M059J (cell line): ENCODE measurements at regions not wholly inside any gene's neighbourhood (a gene's known extent, or its start where the extent isn't known, plus 50 kb on each side); places are given as distances from the start of the nearest gene placed in this dataset.
"Not testable (repeated sequence)": the region's sequence is repeated elsewhere in the genome, so short reads cannot be mapped to it uniquely, and the experiment has no call there.

Experiments
- DNase-seq: peaks from one replicate; pipeline ENCODE4 v3.0.0-alpha.2; 2012; ENCODE audit warnings: low read depth

DNA sequence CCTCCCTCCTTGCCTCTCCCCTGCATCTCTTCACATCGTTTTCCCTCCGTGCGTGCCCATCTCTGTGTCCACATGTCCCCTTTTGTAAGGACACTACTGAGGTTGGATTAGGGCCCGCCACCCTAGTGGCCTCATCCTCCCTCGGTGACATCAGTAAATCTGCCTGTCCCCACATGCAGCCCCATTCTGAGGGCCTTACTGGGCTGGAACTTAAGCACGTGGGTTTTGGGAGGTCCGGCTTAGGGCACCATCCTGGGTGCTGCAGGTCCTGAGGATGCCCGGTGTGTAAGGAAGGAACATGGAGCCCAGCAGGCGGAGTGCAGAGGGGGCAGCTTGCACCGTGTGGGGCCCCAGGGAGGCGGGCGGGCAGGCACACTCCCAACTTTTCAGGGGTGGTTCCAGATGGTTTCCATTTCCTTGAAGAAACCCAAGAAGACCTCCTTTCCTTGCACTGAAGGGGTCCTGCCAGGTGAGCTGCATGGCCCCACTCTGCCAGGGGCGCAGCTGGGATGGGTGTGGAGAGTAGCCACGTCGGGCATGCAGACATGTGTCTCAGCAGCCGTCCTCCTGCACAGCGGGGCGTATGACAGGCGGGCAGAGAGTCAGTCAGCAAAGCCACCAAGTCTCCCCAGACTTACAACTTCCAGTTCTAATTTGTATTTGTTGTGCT lies 329.9 kb downstream of the QKI start:
- no peak for DNase-seq

DNA sequence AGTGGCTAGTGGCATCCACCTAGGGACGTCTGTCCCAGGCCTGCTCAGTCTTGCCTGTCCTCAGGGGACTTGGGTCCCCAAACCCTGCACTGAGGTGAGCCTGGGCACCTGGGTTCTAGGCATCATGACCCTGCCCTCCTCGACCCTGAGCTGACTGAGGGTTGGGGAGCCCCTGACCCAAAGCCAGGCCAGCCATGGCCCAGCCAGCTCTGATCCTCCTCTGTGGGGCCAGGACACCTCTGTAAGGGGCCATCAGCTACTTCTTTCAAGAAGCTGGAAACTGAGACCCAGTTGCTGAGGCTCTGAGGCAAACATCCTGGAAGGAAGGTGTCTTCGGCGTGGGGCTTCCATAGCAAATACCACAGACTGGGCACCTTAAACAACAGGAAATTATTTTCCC lies 329.3 kb downstream of the QKI start:
- no peak for DNase-seq

DNA sequence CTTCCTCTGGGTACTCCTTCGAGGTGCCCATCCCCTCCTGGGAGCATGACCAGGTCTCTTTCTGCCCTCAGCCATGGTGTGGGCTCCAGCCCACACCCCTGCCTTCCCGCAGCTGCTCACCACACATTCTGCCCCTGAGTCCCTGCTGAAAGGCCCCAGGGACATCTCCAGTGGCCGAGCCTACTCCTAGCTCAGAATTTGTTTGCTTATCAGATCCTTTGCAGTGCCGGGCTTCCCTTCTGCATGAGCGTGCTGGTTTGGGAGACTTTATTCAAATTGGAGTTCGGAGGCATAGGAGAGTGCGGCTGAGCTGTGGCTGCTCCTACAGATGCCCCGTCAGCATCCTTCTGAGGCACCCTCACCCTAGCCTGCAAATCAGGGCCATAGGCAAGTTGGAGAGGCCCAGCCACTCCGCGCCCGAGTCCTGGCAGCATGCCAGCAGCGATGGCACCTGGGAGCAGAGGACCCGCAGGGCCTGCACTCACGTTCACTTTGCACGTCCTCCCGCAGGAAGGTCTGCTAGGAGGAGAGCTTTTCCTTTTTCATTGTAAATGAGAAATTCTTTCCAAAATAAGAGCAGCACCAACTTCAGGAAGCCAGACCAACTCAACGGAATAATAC lies 327.3 kb downstream of the QKI start:
- DNase-seq: no peak

GRCh38 chr6:163741342-163741741 lies 326.8 kb downstream of the QKI start:
- DNase-seq: no peak

GRCh38 chr6:163739966-163740365 lies 325.4 kb downstream of the QKI start:
- no peak for DNase-seq

GRCh38 chr6:163739408-163739725 lies 324.8 kb downstream of the QKI start:
- DNase-seq: no peak

- DNase-seq: peak; percentile 9
Measured at GRCh38 chr6:163738725-163739407, 324.3 kb downstream of the QKI start.

DNA sequence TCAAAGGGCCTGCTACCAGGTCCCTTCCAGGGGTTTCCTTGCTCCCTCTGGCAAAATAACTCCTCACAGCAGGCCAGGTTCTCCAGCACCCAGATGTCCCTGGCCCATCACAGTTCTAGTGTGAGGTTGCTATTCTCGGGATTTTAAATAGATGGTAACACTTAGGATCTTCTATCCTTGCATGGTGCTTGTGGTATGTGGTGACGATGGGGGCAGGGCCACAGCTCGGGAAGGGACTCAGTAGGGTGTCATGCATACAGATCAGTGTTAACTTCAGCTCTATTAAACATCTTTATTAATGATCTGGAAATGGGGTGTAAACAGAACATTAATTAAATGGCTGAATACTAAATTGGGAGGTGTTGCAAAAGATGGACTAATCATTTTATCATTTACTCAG lies 323.8 kb downstream of the QKI start:
- DNase-seq: no peak

- DNase-seq: no peak
Measured at GRCh38 chr6:163735076-163735475, 320.6 kb downstream of the QKI start.

DNA sequence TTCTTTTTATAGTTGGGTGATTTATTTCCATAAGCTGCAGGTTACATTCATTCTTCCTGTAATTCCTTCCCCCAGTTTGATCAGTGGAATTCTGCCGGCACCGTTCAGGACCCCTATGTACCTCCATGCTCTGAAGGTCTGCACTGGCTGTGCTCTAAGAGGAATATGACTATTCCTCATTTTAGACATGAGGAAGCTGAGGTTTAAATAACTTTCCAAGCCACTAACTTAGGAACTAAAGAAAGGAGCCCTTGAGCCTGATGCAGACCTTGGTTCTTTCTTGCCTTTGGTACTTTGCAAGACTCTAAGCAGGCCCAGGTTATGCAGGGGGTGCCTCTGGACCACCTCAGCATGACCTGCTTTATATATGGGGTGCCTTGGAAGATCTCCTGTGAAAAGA lies 318.5 kb downstream of the QKI start:
- no peak for DNase-seq

GRCh38 chr6:163732479-163732878 lies 318.0 kb downstream of the QKI start:
- DNase-seq: no peak

DNA sequence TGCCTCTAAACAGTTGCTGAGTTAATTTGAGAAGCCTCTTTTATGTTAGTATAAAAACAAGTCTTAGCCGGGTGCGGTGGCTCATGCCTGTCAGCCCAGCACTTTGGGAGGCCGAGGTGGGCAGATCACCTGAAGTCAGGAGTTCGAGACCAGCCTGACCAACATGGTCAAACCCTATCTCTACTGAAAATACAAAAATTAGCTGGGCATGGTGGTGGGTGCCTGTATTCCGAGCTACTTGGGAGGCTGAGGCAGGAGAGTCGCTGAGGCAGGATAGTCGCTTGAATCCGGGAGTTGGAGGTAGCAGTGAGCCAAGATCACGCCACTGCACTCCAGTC lies 317.5 kb downstream of the QKI start:
- DNase-seq: not testable (repeated sequence)

DNA sequence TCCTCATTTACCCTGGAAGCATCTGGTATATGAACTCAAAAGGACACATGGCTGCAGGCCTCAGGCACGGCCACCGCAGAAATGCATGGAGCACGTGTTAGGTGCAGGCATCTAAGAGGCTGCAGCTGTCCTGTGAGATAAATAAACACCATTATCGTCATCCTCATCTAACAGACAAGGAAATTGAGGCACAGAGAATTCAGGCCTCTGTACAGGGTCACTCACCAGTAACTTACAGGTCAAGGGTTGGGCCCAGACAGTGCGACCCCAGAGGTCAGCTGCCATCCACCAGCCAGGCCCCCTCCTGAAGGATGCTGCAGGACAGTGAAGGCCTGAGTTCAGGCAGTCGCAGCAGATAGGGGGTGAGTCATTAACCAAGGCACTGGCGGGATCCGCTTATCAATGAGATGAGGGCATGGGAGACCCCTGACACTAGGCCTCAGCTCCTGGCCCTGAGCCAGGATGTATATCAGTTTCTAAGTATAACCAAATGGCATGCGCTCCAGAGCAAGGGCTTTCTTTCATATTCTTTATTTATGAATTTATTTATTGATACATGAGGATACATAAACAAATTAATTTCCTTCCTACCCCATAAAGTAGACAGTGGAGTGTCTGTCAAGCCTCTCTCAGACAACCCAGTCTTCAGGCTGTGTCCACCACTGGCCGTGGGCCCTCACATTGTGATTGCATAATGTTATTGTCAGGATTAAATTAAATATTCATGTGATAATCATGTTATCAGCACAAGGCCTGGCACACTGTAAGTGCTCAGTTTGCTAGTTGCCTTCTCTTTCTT lies 316.9 kb downstream of the QKI start:
- no peak for DNase-seq

- DNase-seq: no peak
Measured at GRCh38 chr6:163730246-163731210, 316.0 kb downstream of the QKI start.

GRCh38 chr6:163729127-163729872 lies 314.8 kb downstream of the QKI start:
- no peak for DNase-seq

GRCh38 chr6:163728442-163729126 lies 314.1 kb downstream of the QKI start:
- no peak for DNase-seq

DNA sequence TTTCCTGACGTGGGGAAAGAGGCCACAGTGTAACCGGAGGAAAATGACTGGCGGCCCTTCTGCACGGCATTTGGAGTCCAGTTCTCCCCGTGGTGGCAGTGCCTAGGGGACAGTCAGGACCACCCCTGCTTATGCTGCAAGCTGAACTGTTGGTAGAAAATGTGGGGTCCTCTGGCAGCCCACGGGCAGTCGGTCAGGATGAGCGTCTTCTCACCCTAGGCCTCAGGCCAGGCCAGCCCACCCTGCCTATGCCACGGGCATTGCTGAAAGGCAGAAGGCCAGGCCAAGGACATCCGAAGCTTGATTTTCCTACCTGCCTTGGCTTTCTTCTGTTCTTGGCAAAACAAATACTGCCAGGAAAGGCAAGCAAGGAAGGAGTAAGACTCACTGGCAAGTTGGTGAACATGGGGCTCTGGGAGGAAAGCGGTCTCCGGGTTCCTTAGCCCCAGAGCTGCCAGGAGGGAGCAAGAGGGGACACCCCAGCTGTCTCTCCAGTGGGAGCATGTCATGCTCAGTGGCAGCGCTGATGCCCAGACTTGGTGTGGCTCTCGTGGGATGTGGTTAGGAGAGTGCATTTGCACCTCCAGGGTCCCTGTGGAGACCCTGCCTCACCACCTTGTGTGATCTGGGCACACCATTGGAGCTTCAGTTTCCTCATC lies 311.6 kb downstream of the QKI start:
- DNase-seq: no peak

DNA sequence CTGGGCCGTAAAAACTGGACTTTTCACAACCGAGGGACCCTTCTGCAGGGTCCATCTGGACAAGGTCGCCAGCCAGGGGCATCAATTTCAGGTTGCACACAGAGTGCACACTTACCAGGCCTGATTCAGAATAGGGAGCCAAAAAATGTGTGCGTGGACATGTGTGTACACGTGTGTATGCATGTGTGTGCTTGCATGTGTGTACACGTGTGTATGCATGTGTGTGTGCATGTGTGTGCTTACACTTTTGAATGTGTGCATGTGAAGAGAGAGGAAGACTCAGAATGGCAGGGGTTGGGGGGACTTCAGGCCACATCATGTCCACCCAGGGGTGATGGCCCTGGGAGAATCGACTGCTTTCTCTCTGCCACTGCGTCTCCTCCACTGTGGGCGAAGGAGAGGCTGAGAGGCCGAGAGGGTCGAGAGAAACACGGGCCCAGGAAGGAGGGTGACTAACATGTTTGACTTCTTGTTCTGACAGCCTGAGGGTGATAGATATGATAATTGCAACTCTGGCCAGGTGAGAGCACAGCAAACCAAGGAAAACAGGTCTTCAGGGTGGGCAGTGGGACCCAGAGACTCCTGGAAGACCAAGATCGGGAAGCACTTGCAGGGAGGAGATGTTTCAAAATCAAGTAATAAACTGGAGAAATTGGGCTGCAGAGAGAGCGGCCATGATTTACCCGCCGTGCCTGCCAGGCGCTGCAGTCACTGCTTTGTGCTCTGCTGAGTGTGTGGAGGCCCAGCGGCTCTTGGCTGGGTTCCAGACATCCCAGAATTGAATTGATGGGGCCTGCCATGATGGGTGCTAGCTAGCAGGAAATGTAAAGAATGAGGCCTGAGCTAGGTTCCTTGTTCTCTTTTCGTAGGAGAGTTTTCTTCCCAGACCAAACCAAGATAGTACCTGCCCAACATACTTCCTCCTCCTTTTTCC lies 310.8 kb downstream of the QKI start:
- DNase-seq: no peak

DNA sequence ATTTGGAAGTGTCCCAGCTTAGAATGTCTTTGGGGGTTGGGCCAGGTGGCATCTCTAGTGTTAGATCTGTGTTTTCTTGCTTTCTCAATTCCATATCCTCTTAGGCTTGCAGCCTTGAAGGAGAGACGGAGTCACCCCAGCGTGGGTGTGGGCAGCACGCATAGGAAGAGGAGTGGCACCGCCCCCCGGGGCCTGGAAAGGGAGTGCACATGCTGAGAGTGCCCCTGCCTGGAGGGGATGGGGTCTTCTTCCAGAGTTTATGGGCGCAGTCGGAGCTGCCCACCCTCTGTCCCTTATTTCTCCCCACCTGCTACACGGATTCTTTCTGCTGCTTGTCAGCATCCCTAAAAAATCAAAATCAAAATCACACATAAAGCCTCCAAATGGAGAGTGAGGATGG lies 309.7 kb downstream of the QKI start:
- no peak for DNase-seq
